ENCODE measurements at regions not wholly inside any gene's neighbourhood (a gene's known extent, or its start where the extent isn't known, plus 50 kb on each side); places are given as distances from the start of the nearest gene placed in this dataset.
A peak's percentile ranks its signal among the peaks of the same experiment; 100 is the strongest.

GRCh38 chr11:64490562-64491216, 65.1 kb upstream of the SLC22A11 start:
- H3K9me3 Mint-ChIP-seq (ENCODE audit: unreplicated experiment), result no peaks in the 10 kb centered on the region
- TF ChIP-seq CTCF (IDR thresholded peaks at IDR 0.05; ENCODE audit: insufficient read depth in 1 of 2, low read depth in 1 of 2, low read length in 1 of 2, severe bottlenecking in 1 of 2, unreplicated experiment in 1 of 2), result no peak
- H3K27me3 Mint-ChIP-seq (ENCODE audit: insufficient read depth, unreplicated experiment), result peaks cover 25% of the 10 kb centered on the region
- intact Hi-C loops (cut with micrococcal nuclease; ENCODE audit: unreplicated experiment), result loop anchor here (1.0 kb wide), 1 partner anchor 159 kb away; no protein-coding TSS in a partner anchor
- no peak overlapping the region for H3K27ac Mint-ChIP-seq (ENCODE audit: unreplicated experiment)
- Histone ChIP-seq H3K9me3 (no peaks in the 10 kb centered on the region), H3K4me3 (ENCODE audit: low read depth, low read length) (no peak overlapping the region), H3K4me1 (peaks cover 12% of the 10 kb centered on the region; the same call in 1 of the 2 replicates), H3K27me3 (replicated peaks; ENCODE audit: control insufficient read depth, insufficient read depth, low read length) (no peaks in the 10 kb centered on the region; the same call in 1 of the 2 replicates), H3K36me3 (ENCODE audit: control insufficient read depth, insufficient read depth, low read length) (no peaks in the 10 kb centered on the region)
- ChIA-PET POLR2A (no interaction called here), CTCF (interaction anchor here (0.5 to 1.3 kb wide), 6 partner anchors 41 to 162 kb away, joined by 3 to 6 read pairs (median 4); no protein-coding TSS in a partner anchor)
- DNase-seq, result peak in 1 of 2 experiments; percentile 10
- BruUV-seq (replicated peaks), result no TSS peak
- H3K36me3 Mint-ChIP-seq (ENCODE audit: insufficient read depth, unreplicated experiment), result peaks cover 7% of the 10 kb centered on the region
- peaks cover 21% of the 10 kb centered on the region for H3K4me1 Mint-ChIP-seq (ENCODE audit: low read depth, unreplicated experiment)
- H3K4me3 Mint-ChIP-seq (ENCODE audit: unreplicated experiment), result peak overlapping the region; percentile 62

GRCh38 chr11:64492561-64492960, 63.2 kb upstream of the SLC22A11 start:
- Mint-ChIP-seq H3K27me3 (ENCODE audit: insufficient read depth, unreplicated experiment) (peaks cover 25% of the 10 kb centered on the region), H3K36me3 (ENCODE audit: insufficient read depth, unreplicated experiment) (peaks cover 7% of the 10 kb centered on the region), H3K4me1 (ENCODE audit: low read depth, unreplicated experiment) (peaks cover 21% of the 10 kb centered on the region), H3K4me3 (ENCODE audit: unreplicated experiment) (no peak overlapping the region), H3K9me3 (ENCODE audit: unreplicated experiment) (no peaks in the 10 kb centered on the region), H3K27ac (ENCODE audit: unreplicated experiment) (no peak overlapping the region)
- intact Hi-C loops (cut with micrococcal nuclease; ENCODE audit: unreplicated experiment), result no loop called here
- Histone ChIP-seq H3K9me3 (0 out of 2 replicates have a peak, but pooled peaks cover 2% of the 10 kb centered on the region), H3K36me3 (ENCODE audit: control insufficient read depth, insufficient read depth, low read length) (no peaks in the 10 kb centered on the region), H3K4me1 (peaks cover 12% of the 10 kb centered on the region; the same call in 1 of the 2 replicates), H3K4me3 (ENCODE audit: low read depth, low read length) (no peak overlapping the region), H3K27me3 (replicated peaks; ENCODE audit: control insufficient read depth, insufficient read depth, low read length) (no peaks in the 10 kb centered on the region; the same call in 1 of the 2 replicates)
- BruUV-seq (replicated peaks), result no TSS peak
- DNase-seq, result no peak
- ChIA-PET POLR2A (no interaction called here), CTCF (interaction anchor here (1.2 kb wide), 1 partner anchor 160 kb away, joined by 3 read pairs; no protein-coding TSS in a partner anchor)
- TF ChIP-seq CTCF (IDR thresholded peaks at IDR 0.05; ENCODE audit: insufficient read depth in 1 of 2, low read depth in 1 of 2, low read length in 1 of 2, severe bottlenecking in 1 of 2, unreplicated experiment in 1 of 2), result no peak

GRCh38 chr11:64498136-64498535, 57.6 kb upstream of the SLC22A11 start:
- ChIA-PET CTCF (no interaction called here), POLR2A (no interaction called here)
- Mint-ChIP-seq H3K27me3 (ENCODE audit: insufficient read depth, unreplicated experiment) (peaks cover 6% of the 10 kb centered on the region), H3K9me3 (ENCODE audit: unreplicated experiment) (no peaks in the 10 kb centered on the region), H3K4me3 (ENCODE audit: unreplicated experiment) (no peak overlapping the region), H3K36me3 (ENCODE audit: insufficient read depth, unreplicated experiment) (no peaks in the 10 kb centered on the region), H3K27ac (ENCODE audit: unreplicated experiment) (no peak overlapping the region), H3K4me1 (ENCODE audit: low read depth, unreplicated experiment) (no peaks in the 10 kb centered on the region)
- TF ChIP-seq CTCF (IDR thresholded peaks at IDR 0.05; ENCODE audit: insufficient read depth in 1 of 2, low read depth in 1 of 2, low read length in 1 of 2, severe bottlenecking in 1 of 2, unreplicated experiment in 1 of 2), result no peak
- DNase-seq, result no peak
- intact Hi-C loops (cut with micrococcal nuclease; ENCODE audit: unreplicated experiment), result no loop called here
- H3K27me3 ChIP-seq (replicated peaks; ENCODE audit: control insufficient read depth, insufficient read depth, low read length), result no peaks in the 10 kb centered on the region
- H3K9me3 ChIP-seq, result 0 out of 2 replicates have a peak, but pooled peaks cover 2% of the 10 kb centered on the region
- H3K4me1 ChIP-seq, result peaks cover 8% of the 10 kb centered on the region
- H3K4me3 ChIP-seq (ENCODE audit: low read depth, low read length), result no peak overlapping the region
- H3K36me3 ChIP-seq (ENCODE audit: control insufficient read depth, insufficient read depth, low read length), result no peaks in the 10 kb centered on the region
- BruUV-seq (replicated peaks), result no TSS peak

Data from Caco-2 (cell line).